ENCODE measurements at regions not wholly inside any gene's neighbourhood (a gene's known extent, or its start where the extent isn't known, plus 50 kb on each side); places are given as distances from the start of the nearest gene placed in this dataset.

GRCh38 chr18:42281124-42281523 lies 326.1 kb downstream of the PIK3C3 start:
- CTCF ChIA-PET (ENCODE audit: low intra/inter-chr PET ratio): no interaction called here
- Histone ChIP-seq H2AFZ (ENCODE audit: low read depth, low read length) (no peak overlapping the region), H4K20me1 (replicated peaks; ENCODE audit: control insufficient read depth, insufficient read depth, low read length) (no peaks in the 10 kb centered on the region), H3K9ac (ENCODE audit: insufficient read depth in 1 of 2, low read depth in 2 of 2, low read length in 2 of 2) (no peak overlapping the region), H3K9me1 (ENCODE audit: control insufficient read depth, insufficient read depth, low read length) (no peaks in the 10 kb centered on the region), H3K36me3 (ENCODE audit: control insufficient read depth, insufficient read depth, low read length) (no peaks in the 10 kb centered on the region), H3K9me3 (replicated peaks; ENCODE audit: control insufficient read depth, insufficient read depth, low read depth, low read length) (no peaks in the 10 kb centered on the region), H3K27ac (ENCODE audit: extremely low read depth, low read depth, low read length) (no peak overlapping the region), H3K27me3 (ENCODE audit: control insufficient read depth in 2 of 2, insufficient read depth in 2 of 2, low read length in 2 of 2) (no peaks in the 10 kb centered on the region), H3K79me2 (ENCODE audit: control insufficient read depth, insufficient read depth, low read length) (no peaks in the 10 kb centered on the region), H3K4me3 (no peak overlapping the region), H3K4me1 (replicated peaks in 1 of 2; ENCODE audit: control insufficient read depth in 2 of 2, insufficient read depth in 2 of 2, low read length in 2 of 2) (no peaks in the 10 kb centered on the region), H3K4me2 (ENCODE audit: insufficient read depth, low read length) (no peak overlapping the region)
- POLR2A ChIA-PET: interaction anchor here (0.5 kb wide), 1 partner anchor 1999 kb away, joined by 4 read pairs; no protein-coding TSS in a partner anchor
- intact Hi-C loops (cut with micrococcal nuclease) (no loop called here), in situ Hi-C loops (cut with MboI) (no loop called here)
- TF ChIP-seq ILF3 (IDR thresholded peaks at IDR 0.05; ENCODE audit: borderline replicate concordance) (no peak), TOE1 (IDR thresholded peaks at IDR 0.05; ENCODE audit: borderline replicate concordance) (no peak), TOE1 (CRISPR knock-in tag; IDR thresholded peaks at IDR 0.05; ENCODE audit: borderline replicate concordance, low read depth) (no peak), RFX5 (IDR thresholded peaks at IDR 0.05; ENCODE audit: low read depth, low read length) (no peak), XRCC3 (IDR thresholded peaks at IDR 0.05) (no peak), NKRF (IDR thresholded peaks at IDR 0.05; ENCODE audit: borderline replicate concordance) (no peak), PCBP2 (IDR thresholded peaks at IDR 0.05; ENCODE audit: low read depth, low read length, poor library complexity, severe bottlenecking) (no peak), NFE2L1 (tag; IDR thresholded peaks at IDR 0.05; ENCODE audit: borderline replicate concordance, low read depth) (no peak), ZNF511 (CRISPR knock-in tag; IDR thresholded peaks at IDR 0.05) (no peak)
- BruUV-seq (replicated peaks): no TSS peak
- FAIRE-seq: no peak
- ATAC-seq: no peak
- DNase-seq (ENCODE audit: extremely low read depth in 1 of 4, low spot score in 3 of 4): no peak
